Activated T-helper 2 cell treated with anti-CD3 and anti-CD28 coated beads, Interferon-gamma antibody, Interleukin-2, Interleukin-4, amounts not matched to agents 10 μg/mL and 5 μg/mL and 100 μg/mL, durations not matched to agents 14 hours and 24 hours and 36 hours (primary cell): ENCODE measurements at regions not wholly inside any gene's neighbourhood (a gene's known extent, or its start where the extent isn't known, plus 50 kb on each side); places are given as distances from the start of the nearest gene placed in this dataset.

Experiments
- DNase-seq: peaks from one replicate; pipeline ENCODE4 v3.0.0; 2021; ENCODE audit warnings: low spot score
- H3K27ac Mint-ChIP-seq: one replicate; pipeline ENCODE4 v1.8.0; 2021; ENCODE audit warnings: mixed read lengths
- H3K27me3 Mint-ChIP-seq: one replicate; pipeline ENCODE4 v1.8.0; 2021; ENCODE audit warnings: low read depth, mixed read lengths
- H3K36me3 Mint-ChIP-seq: one replicate; pipeline ENCODE4 v1.8.0; 2021; ENCODE audit warnings: low read depth, mixed read lengths
- H3K4me1 Mint-ChIP-seq: one replicate; pipeline ENCODE4 v1.8.0; 2021; ENCODE audit warnings: low read depth, mixed read lengths
- H3K4me3 Mint-ChIP-seq: one replicate; pipeline ENCODE4 v1.8.0; 2021; ENCODE audit warnings: low read depth, mild to moderate bottlenecking, moderate library complexity, mixed read lengths
- H3K9me3 Mint-ChIP-seq: one replicate; pipeline ENCODE4 v1.8.0; 2021; ENCODE audit warnings: mixed read lengths
- intact Hi-C: fragments of 100-400 bp; cut with micrococcal nuclease; formaldehyde crosslinking; loops from one replicate; pipeline ENCODE4 v1.15.1; 2023

- Mint-ChIP-seq H3K4me3 (no peak overlapping the region), H3K27me3 (peaks cover 12% of the 10 kb centered on the region), H3K9me3 (no peaks in the 10 kb centered on the region), H3K27ac (no peak overlapping the region), H3K4me1 (peaks cover 13% of the 10 kb centered on the region), H3K36me3 (no peaks in the 10 kb centered on the region)
- intact Hi-C loops = no loop called here
- DNase-seq = no peak
Observed at GRCh38 chr14:51307551-51307950, 67.5 kb downstream of the TMX1 start.

DNA sequence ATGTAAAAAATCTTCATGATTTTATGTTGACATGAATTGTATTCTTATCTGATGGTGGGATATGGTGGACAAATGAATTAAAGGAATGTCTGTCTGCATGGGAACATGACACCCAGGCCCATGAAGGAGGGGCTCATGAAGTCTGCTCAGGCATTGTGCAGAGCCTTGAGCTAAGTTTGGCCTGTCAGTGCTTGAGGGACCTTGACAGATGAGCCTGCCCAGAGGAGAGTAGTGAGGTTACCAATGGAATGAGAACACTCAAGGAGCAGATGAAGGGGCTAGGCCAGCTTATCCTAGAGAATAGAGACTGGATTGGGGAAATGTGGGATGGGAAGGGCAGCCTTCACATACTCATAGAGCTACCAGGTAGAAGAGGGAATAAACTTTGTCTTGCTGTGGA, 68.8 kb downstream of the TMX1 start:
- H3K36me3 Mint-ChIP-seq = no peaks in the 10 kb centered on the region
- peaks cover 12% of the 10 kb centered on the region for H3K27me3 Mint-ChIP-seq
- no peak for DNase-seq
- peaks cover 13% of the 10 kb centered on the region for H3K4me1 Mint-ChIP-seq
- intact Hi-C loops = no loop called here
- H3K4me3 Mint-ChIP-seq = no peak overlapping the region
- no peaks in the 10 kb centered on the region for H3K9me3 Mint-ChIP-seq
- H3K27ac Mint-ChIP-seq = no peak overlapping the region

GRCh38 chr14:51310505-51310944, 70.5 kb downstream of the TMX1 start:
- H3K4me1 Mint-ChIP-seq = peaks cover 4% of the 10 kb centered on the region
- no peak overlapping the region for H3K4me3 Mint-ChIP-seq
- no peaks in the 10 kb centered on the region for H3K36me3 Mint-ChIP-seq
- peaks cover 13% of the 10 kb centered on the region for H3K27me3 Mint-ChIP-seq
- no peak for DNase-seq
- intact Hi-C loops = no loop called here
- no peak overlapping the region for H3K27ac Mint-ChIP-seq
- no peaks in the 10 kb centered on the region for H3K9me3 Mint-ChIP-seq

GRCh38 chr14:51314321-51315015, 74.4 kb downstream of the TMX1 start:
- Mint-ChIP-seq H3K9me3 (no peaks in the 10 kb centered on the region), H3K27me3 (peaks cover 19% of the 10 kb centered on the region), H3K4me1 (no peaks in the 10 kb centered on the region), H3K27ac (no peak overlapping the region), H3K36me3 (no peaks in the 10 kb centered on the region), H3K4me3 (no peak overlapping the region)
- no peak for DNase-seq
- intact Hi-C loops = no loop called here

DNA sequence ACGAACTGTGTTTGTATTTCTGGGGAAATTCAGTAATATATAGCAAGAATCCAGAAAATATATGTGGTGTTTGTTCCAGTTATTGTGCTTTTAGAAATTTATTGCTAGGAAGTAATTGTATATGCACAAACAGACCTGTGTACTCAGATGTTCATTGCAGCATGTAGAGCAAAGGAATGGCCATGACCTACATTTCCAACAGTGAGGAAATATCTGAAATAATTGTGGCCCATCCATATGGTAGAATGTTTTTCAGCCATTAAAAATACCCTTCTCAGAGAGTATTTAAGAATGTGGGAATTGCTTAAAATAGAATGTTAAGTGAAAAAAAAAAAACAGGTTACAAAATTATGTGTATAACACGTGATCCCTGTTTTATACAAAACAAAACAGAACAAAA, 77.3 kb downstream of the TMX1 start:
- Mint-ChIP-seq H3K4me1 (no peaks in the 10 kb centered on the region), H3K36me3 (no peaks in the 10 kb centered on the region), H3K4me3 (no peak overlapping the region), H3K27me3 (peaks cover 11% of the 10 kb centered on the region), H3K27ac (no peak overlapping the region), H3K9me3 (no peaks in the 10 kb centered on the region)
- intact Hi-C loops = no loop called here
- no peak for DNase-seq

DNA sequence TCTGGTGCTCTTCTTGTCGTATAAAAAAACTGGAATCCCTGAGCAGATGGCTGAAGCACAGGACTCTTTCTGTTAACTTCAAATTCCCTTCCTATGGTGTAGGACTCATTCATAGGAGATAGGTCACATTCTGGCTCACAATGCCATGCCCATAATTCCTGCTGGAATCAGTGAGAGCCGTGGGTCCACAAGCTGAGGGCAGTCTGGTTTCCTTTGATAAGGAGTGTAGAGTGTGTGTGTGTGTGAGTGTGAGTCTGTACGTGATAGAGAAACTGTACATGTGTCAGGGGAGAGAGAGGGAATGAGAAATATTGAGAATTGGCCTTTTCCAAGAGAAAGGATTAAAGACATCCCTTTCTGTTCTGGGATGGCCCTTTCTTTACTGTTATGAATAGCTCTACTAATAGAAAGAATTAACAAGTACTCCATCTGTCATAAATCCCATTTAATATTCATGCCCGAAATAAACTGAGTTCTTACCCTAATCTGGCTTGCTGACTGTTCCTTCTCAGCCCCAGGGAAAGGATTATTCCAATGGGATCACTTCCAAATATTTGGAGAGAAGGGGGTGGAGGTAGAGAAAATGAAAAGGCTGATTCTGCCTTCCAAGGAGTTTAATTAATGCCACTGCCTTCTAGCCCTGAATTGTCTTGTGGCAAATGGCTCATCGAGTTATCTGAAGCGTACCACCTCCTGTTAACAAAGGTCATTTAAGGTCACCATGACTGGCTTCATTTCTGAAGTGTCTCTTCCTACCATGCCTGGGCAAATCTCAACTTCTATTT, 79.0 kb downstream of the TMX1 start:
- Mint-ChIP-seq H3K27ac (no peak overlapping the region), H3K4me3 (no peak overlapping the region), H3K4me1 (peaks cover 2% of the 10 kb centered on the region), H3K9me3 (no peaks in the 10 kb centered on the region), H3K27me3 (peaks cover 12% of the 10 kb centered on the region), H3K36me3 (no peaks in the 10 kb centered on the region)
- DNase-seq = no peak
- intact Hi-C loops = no loop called here

- Mint-ChIP-seq H3K9me3 (no peaks in the 10 kb centered on the region), H3K27ac (no peak overlapping the region), H3K4me1 (peaks cover 2% of the 10 kb centered on the region), H3K27me3 (peaks cover 18% of the 10 kb centered on the region), H3K4me3 (no peak overlapping the region), H3K36me3 (no peaks in the 10 kb centered on the region)
- intact Hi-C loops = no loop called here
- DNase-seq = no peak
Observed at GRCh38 chr14:51321036-51321435, 81.0 kb downstream of the TMX1 start.

GRCh38 chr14:51323492-51323891, 83.4 kb downstream of the TMX1 start:
- intact Hi-C loops = no loop called here
- no peak overlapping the region for H3K27ac Mint-ChIP-seq
- no peaks in the 10 kb centered on the region for H3K36me3 Mint-ChIP-seq
- DNase-seq = no peak
- peaks cover 8% of the 10 kb centered on the region for H3K4me1 Mint-ChIP-seq
- H3K4me3 Mint-ChIP-seq = no peak overlapping the region
- peaks cover 24% of the 10 kb centered on the region for H3K27me3 Mint-ChIP-seq
- H3K9me3 Mint-ChIP-seq = no peaks in the 10 kb centered on the region

DNA sequence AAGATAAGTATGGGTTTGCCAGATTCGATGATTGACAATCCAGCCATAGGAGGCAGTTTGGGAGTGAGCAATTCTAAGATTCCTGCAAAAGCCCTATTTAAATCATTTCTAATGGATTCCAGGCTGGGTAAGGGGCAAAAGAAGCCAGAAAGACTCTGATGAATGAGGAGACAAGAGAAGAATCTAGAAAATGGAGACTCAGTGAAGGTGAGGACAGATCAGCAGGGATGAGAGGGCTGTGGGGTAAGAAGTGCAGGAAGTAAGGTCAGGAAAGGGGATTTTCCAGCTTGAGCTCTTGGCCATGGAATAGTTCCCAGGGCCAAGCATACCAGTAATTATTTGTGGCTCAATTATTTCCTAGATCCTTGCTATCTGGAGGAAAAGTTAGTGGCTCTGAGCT, 87.3 kb downstream of the TMX1 start:
- Mint-ChIP-seq H3K27me3 (peaks cover 24% of the 10 kb centered on the region), H3K9me3 (no peaks in the 10 kb centered on the region), H3K4me1 (peaks cover 15% of the 10 kb centered on the region), H3K27ac (no peak overlapping the region), H3K36me3 (no peaks in the 10 kb centered on the region), H3K4me3 (no peak overlapping the region)
- intact Hi-C loops = no loop called here
- DNase-seq = no peak

GRCh38 chr14:51328064-51328771, 88.2 kb downstream of the TMX1 start:
- Mint-ChIP-seq H3K4me3 (no peak overlapping the region), H3K27ac (no peak overlapping the region), H3K36me3 (no peaks in the 10 kb centered on the region), H3K9me3 (no peaks in the 10 kb centered on the region), H3K4me1 (peaks cover 16% of the 10 kb centered on the region), H3K27me3 (peaks cover 24% of the 10 kb centered on the region)
- DNase-seq = no peak
- intact Hi-C loops = loop anchor here (2.0 kb wide), 1 partner anchor 23 kb away; no protein-coding TSS in a partner anchor

DNA sequence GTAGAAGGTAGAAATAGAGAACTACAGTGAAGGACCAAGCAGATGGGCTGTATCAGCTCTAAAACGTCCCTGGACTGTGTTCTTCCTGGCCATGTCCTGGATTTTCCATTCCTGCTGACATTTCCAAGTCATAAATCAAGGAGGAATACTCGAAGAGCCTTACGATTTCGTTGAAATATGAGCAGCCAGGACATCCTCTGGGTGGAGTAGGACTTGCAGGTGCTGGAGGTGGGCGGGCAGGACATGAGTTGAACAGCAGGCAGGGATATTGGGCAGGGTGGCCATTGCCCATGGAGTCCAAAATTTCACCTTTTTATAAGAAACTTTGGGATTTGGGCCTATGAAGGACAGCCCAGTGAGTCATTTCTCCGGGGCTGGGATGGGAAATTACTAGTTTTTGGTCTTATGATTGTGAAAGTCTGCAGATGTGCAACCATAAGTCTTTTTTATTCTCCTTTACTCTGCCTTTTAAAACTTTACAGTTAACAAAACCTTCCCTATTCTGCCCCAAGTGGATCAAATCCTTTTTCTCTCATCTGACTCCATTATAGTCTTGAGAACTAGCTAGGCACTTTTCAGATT, 88.8 kb downstream of the TMX1 start:
- Mint-ChIP-seq H3K4me3 (no peak overlapping the region), H3K4me1 (peaks cover 16% of the 10 kb centered on the region)

GRCh38 chr14:51331486-51332367, 91.7 kb downstream of the TMX1 start:
- Mint-ChIP-seq H3K36me3 (no peaks in the 10 kb centered on the region), H3K27ac (peak overlapping the region; percentile 60), H3K4me3 (no peak overlapping the region), H3K27me3 (peaks cover 11% of the 10 kb centered on the region), H3K9me3 (no peaks in the 10 kb centered on the region), H3K4me1 (peaks cover 14% of the 10 kb centered on the region)
- intact Hi-C loops = no loop called here
- DNase-seq = no peak

More for the DNA sequence above, 88.8 kb downstream of the TMX1 start:
- Mint-ChIP-seq H3K36me3 (no peaks in the 10 kb centered on the region), H3K27me3 (peaks cover 24% of the 10 kb centered on the region), H3K27ac (no peak overlapping the region), H3K9me3 (no peaks in the 10 kb centered on the region)
- no peak for DNase-seq
- intact Hi-C loops = loop anchor here (2.0 kb wide), 1 partner anchor 24 kb away; no protein-coding TSS in a partner anchor
